Tibial artery (tissue), 4 donors: ENCODE measurements at regions not wholly inside any gene's neighbourhood (a gene's known extent, or its start where the extent isn't known, plus 50 kb on each side); places are given as distances from the start of the nearest gene placed in this dataset.
A peak's percentile ranks its signal among the peaks of the same experiment; 100 is the strongest.

Source experiments
- DNase-seq, 2 donors: peaks; one replicate each; pipeline ENCODE4 v3.0.0-alpha.2; 2019
- H3K27ac ChIP-seq, 2 donors: fragments of 200-600 bp; sonication (generic) in 1 of 2; 1 replicate in 1 of 2; 2 replicates in 1 of 2; pipeline ENCODE4 v1.5.1; 2018 to 2019; ENCODE audit warnings: mild to moderate bottlenecking in 1 of 2
- H3K27me3 ChIP-seq, 2 donors: fragments of 200-600 bp; sonication (generic) in 1 of 2; one replicate each; pipeline versions ENCODE4 v1.5.1 to v1.6.0; 2016 to 2019
- H3K36me3 ChIP-seq, 3 donors: fragments of 200-600 bp; sonication (generic) in 2 of 3; one replicate each; pipeline ENCODE4 v1.5.1; 2016 to 2019; ENCODE audit warnings: mild to moderate bottlenecking in 2 of 3
- H3K4me1 ChIP-seq, 4 donors: fragments of 200-600 bp; sonication (generic) in 2 of 4; 1 replicate in 3 of 4; 2 replicates in 1 of 4; pipeline ENCODE4 v1.5.1; 2016 to 2019
- H3K4me3 ChIP-seq, 2 donors: fragments of 200-600 bp; sonication (generic) in 1 of 2; 1 replicate in 1 of 2; 2 replicates in 1 of 2; pipeline ENCODE4 v1.5.1; 2018 to 2019; ENCODE audit warnings: mild to moderate bottlenecking in 2 of 2
- H3K9me3 ChIP-seq, 3 donors: fragments of 200-600 bp; sonication (generic) in 1 of 3; one replicate each; pipeline ENCODE4 v1.5.1; 2016 to 2019
- intact Hi-C: fragments of 100-400 bp; cut with DNase I; formaldehyde crosslinking; loops from one replicate; pipeline ENCODE4 v1.15.0; 2023; ENCODE audit warnings: low total_unique reads
- TF ChIP-seq, protein P1 (sequence below), 2 experiments: fragments of 200-600 bp in 1 of 2; fragments of 450-650 bp in 1 of 2; IDR thresholded peaks; one replicate each; pipeline ENCODE4 v1.5.1; 2017 to 2019; ENCODE audit warnings: antibody characterized with exemption in 2 of 2, mild to moderate bottlenecking in 1 of 2, moderate library complexity in 1 of 2

DNA sequence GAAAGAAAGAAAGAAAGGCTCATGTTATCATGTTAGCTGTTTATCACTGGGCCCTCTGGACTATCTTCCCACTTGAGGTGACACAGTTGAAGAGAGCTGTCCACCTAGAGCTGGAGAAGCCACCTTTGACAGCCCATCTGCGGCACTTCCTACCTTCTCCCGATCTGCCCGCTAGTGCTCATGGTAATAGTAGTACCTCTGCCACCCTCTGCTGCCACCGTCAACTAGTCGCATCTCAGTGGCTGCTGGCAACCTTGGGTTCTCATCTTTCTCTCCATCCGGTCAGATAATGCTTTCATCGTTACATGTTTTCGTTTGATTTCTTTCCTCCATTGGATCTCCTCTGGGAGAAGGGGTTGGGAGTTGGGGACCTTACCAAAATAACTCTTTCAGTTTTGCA is 63.2 kb upstream of the COPS8 start:
- TF ChIP-seq, protein P1, sequence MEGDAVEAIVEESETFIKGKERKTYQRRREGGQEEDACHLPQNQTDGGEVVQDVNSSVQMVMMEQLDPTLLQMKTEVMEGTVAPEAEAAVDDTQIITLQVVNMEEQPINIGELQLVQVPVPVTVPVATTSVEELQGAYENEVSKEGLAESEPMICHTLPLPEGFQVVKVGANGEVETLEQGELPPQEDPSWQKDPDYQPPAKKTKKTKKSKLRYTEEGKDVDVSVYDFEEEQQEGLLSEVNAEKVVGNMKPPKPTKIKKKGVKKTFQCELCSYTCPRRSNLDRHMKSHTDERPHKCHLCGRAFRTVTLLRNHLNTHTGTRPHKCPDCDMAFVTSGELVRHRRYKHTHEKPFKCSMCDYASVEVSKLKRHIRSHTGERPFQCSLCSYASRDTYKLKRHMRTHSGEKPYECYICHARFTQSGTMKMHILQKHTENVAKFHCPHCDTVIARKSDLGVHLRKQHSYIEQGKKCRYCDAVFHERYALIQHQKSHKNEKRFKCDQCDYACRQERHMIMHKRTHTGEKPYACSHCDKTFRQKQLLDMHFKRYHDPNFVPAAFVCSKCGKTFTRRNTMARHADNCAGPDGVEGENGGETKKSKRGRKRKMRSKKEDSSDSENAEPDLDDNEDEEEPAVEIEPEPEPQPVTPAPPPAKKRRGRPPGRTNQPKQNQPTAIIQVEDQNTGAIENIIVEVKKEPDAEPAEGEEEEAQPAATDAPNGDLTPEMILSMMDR (IDR thresholded peaks at IDR 0.05) = no peak
- Histone ChIP-seq H3K9me3 (no peaks in the 10 kb centered on the region), H3K27me3 (no peaks in the 10 kb centered on the region), H3K36me3 (no peaks in the 10 kb centered on the region), H3K4me3 (no peak overlapping the region), H3K4me1 (peaks cover 0 to 4% (median 0%) of the 10 kb centered on the region in 4 donors), H3K27ac (no peak overlapping the region)
- no peak for DNase-seq
- intact Hi-C loops = loop anchor here (10.0 kb wide), 1 partner anchor 448 kb away; no protein-coding TSS in a partner anchor

GRCh38 chr2:237024255-237024654 is 61.4 kb upstream of the COPS8 start:
- H3K36me3 ChIP-seq = no peaks in the 10 kb centered on the region
- intact Hi-C loops = loop anchor here (10.0 kb wide), 1 partner anchor 449 kb away; no protein-coding TSS in a partner anchor
- no peaks in the 10 kb centered on the region for H3K27me3 ChIP-seq
- no peak overlapping the region for H3K27ac ChIP-seq
- DNase-seq = no peak
- no peak overlapping the region for H3K4me3 ChIP-seq
- H3K9me3 ChIP-seq = no peaks in the 10 kb centered on the region
- peaks cover 0 to 4% (median 0%) of the 10 kb centered on the region in 4 donors for H3K4me1 ChIP-seq
- TF ChIP-seq, protein P1 (IDR thresholded peaks at IDR 0.05) = no peak

GRCh38 chr2:237025090-237025865 is 60.4 kb upstream of the COPS8 start:
- H3K36me3 ChIP-seq = no peaks in the 10 kb centered on the region
- H3K4me1 ChIP-seq = peaks cover 0 to 4% (median 0%) of the 10 kb centered on the region in 4 donors
- no peak overlapping the region for H3K4me3 ChIP-seq
- TF ChIP-seq, protein P1 (IDR thresholded peaks at IDR 0.05) = no peak
- DNase-seq = peak in 1 of 2 donors; percentile 57
- intact Hi-C loops = loop anchor here (10.0 kb wide), 1 partner anchor 450 kb away; no protein-coding TSS in a partner anchor
- no peaks in the 10 kb centered on the region for H3K27me3 ChIP-seq
- no peak overlapping the region for H3K27ac ChIP-seq
- H3K9me3 ChIP-seq = no peaks in the 10 kb centered on the region

DNA sequence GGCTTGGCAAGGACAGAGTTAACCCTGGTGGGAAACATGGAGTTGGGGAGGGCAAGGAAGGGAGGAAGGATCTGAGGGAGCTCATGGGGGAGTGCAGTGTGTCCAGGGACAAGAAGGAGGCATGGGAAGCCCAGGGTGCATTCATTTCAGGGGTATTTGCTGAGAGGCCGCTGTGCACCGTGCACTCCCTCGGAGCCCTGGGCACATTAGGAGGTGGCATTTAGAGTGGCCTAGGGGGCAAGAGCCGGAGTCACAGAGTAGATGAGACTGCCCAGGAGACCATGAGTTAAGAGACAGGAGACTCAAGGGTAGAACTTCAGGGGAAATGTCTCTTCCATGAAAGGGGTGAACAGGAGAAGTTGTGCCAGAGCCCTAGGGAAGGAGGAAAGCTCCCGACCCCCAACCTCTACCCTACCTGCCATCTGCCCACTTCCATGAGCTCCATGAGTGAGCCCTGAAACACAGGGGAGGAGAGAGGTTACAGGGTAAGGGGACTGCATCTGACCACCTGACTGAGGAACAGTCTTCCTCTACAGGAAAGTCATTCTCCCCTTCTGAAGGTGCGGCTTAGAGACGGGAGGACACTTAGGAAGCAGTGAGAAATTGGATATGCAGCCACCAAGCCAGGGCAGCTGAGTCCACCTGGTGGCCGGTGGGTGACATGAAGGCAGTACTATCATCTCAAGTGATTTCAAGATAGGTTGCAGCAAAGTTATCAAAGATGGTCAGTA is 58.5 kb upstream of the COPS8 start:
- DNase-seq = peak; percentile 80 to 87
- TF ChIP-seq, protein P1 (IDR thresholded peaks at IDR 0.05) = peak; percentile 85 to 90
- Histone ChIP-seq H3K27me3 (no peaks in the 10 kb centered on the region), H3K36me3 (no peaks in the 10 kb centered on the region), H3K27ac (no peak overlapping the region), H3K4me1 (peaks cover 0 to 4% (median 0%) of the 10 kb centered on the region in 4 donors), H3K9me3 (no peaks in the 10 kb centered on the region), H3K4me3 (no peak overlapping the region)
- intact Hi-C loops = loop anchor here (10.0 kb wide), 1 partner anchor 452 kb away; no protein-coding TSS in a partner anchor

GRCh38 chr2:237027712-237028029 is 58.0 kb upstream of the COPS8 start:
- Histone ChIP-seq H3K4me1 (peaks cover 0 to 4% (median 0%) of the 10 kb centered on the region in 4 donors), H3K36me3 (no peaks in the 10 kb centered on the region), H3K27ac (no peak overlapping the region), H3K4me3 (no peak overlapping the region), H3K9me3 (no peaks in the 10 kb centered on the region), H3K27me3 (no peaks in the 10 kb centered on the region)
- intact Hi-C loops = loop anchor here (10.0 kb wide), 1 partner anchor 453 kb away; no protein-coding TSS in a partner anchor
- TF ChIP-seq, protein P1 (IDR thresholded peaks at IDR 0.05) = no peak
- no peak for DNase-seq
